GM18870 (cell line): ENCODE measurements at regions not wholly inside any gene's neighbourhood (a gene's known extent, or its start where the extent isn't known, plus 50 kb on each side); places are given as distances from the start of the nearest gene placed in this dataset.

Source experiments
- ATAC-seq: cut with Tn5 transposase; IDR thresholded peaks from one replicate; pipeline ENCODE4 v1.9.1; 2021; ENCODE audit warnings: moderate library complexity; ENCODE audit not compliant: unreplicated experiment

- no peak for ATAC-seq
Observed at GRCh38 chr12:114902665-114903064, 218.7 kb upstream of the TBX3 start.

DNA sequence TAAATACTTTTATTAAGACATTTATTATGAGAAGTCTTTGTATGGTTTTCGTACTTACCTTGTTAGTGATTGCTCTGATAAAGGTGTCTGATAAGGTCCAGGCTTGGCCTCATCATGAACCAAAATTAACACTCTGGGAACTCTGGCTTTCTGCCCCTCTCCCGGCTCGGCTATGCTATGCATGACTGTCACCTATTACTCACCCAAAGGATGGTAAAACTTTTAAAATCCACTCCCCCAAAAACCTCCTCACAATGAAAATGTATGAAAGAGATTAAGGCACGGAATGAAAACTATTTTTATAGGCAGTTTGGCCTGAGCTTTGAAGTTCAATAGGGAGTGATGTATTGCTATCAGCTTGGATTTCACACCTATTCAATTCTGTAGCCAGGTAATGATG lies 217.3 kb upstream of the TBX3 start:
- ATAC-seq, result no peak

DNA sequence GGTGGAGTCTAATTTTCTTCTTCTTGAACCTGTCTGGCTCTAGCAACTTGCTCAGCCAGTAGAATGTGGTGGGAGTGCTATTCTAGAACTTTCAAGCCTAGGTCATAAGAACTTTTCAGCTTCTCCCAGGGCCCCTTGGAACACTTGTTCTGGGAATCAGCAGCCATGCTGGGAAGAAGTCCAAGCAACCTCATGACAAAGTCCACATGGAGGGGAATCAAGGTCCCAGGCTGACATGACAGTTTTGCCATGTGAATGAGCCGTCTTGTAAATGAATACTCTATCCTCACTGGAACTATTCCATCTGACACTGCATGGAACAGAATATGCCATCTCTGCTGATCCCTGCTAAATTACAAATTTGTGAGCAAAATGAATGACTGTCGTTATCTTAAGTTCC lies 214.2 kb upstream of the TBX3 start:
- ATAC-seq, result no peak

- ATAC-seq, result no peak
Observed at GRCh38 chr12:114895827-114896226, 211.9 kb upstream of the TBX3 start.

- no peak for ATAC-seq
Observed at GRCh38 chr12:114895081-114895480, 211.1 kb upstream of the TBX3 start.

DNA sequence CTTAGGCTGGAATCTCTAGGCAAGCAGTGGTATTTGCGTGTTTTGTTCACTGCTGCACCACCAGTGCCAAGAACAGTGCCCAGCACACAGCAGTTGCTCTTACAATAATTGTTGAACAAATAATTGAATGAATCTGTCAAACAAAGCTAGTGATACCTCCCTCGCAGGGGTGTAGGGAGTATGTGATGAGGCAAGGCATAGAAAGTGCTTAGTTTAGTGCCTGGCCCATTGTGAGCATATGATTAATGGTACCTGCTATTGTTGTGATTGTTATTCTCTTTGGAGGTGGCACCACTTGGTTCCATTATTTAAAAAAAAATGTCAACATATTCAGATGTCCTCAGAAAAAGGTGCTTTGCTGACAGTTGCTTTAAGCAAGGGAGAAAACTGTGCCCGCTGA lies 210.1 kb upstream of the TBX3 start:
- no peak for ATAC-seq

- ATAC-seq, result no peak
Observed at GRCh38 chr12:114888928-114889584, 205.1 kb upstream of the TBX3 start.

DNA sequence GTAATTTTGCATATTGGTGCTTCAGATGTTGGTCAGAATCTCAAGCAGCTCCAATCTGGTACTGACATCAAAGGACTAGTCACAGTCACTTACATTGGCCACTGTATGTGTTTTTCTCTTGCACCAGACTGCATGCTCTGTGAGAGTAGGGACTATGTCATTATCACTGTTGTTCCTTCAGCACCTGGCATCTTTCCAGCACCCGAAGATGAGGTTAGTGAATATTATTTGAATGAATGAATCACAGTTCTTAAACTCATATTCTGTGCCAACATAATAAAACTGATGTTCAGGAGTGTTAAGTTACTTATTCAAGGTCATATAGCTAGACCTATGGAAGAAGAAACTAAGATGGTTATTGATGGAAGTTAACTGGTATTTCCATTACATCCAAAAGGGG lies 204.5 kb upstream of the TBX3 start:
- ATAC-seq, result no peak

GRCh38 chr12:114885501-114885900 lies 201.5 kb upstream of the TBX3 start:
- ATAC-seq, result no peak

DNA sequence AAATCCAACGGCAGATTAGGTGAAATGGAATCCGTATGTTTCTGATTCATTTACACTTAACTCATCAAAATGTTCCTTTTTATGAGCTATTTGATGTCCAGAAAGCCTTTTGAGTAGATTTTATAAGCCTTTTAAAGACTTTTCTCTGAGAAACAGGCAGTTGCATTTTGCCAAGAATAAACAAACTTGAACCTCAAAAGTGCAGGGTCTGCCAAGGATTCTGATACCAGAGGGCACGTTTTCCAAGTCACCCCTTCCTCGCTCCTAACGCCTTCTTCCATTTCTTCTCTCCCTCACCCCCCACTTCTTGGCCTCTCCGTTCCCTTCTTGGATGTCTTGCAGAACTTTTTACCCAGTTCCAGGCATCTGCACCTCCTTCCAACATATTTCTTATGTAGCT lies 200.6 kb upstream of the TBX3 start:
- ATAC-seq, result no peak

- ATAC-seq, result no peak
Observed at GRCh38 chr12:114882083-114882482, 198.1 kb upstream of the TBX3 start.

DNA sequence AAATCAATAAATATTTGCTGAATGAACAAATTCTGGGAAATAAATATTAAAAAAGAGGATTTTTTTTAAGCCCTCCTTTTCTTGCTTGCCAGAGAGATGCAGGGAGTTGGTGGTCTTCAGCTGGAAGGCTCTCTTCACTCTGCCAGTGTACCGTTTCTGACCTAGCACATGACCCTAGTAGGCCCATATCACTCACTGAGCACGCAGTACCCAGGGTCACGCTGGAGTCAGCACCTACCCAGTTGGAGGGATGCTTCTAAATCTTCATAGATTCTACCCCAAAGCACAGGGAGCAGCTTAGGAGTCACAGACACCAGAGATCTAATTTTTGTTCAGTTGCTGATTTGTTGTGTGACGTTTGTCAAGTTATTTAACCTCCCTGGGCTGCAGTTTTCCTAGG lies 195.4 kb upstream of the TBX3 start:
- ATAC-seq, result no peak

GRCh38 chr12:114878781-114879180 lies 194.8 kb upstream of the TBX3 start:
- no peak for ATAC-seq

DNA sequence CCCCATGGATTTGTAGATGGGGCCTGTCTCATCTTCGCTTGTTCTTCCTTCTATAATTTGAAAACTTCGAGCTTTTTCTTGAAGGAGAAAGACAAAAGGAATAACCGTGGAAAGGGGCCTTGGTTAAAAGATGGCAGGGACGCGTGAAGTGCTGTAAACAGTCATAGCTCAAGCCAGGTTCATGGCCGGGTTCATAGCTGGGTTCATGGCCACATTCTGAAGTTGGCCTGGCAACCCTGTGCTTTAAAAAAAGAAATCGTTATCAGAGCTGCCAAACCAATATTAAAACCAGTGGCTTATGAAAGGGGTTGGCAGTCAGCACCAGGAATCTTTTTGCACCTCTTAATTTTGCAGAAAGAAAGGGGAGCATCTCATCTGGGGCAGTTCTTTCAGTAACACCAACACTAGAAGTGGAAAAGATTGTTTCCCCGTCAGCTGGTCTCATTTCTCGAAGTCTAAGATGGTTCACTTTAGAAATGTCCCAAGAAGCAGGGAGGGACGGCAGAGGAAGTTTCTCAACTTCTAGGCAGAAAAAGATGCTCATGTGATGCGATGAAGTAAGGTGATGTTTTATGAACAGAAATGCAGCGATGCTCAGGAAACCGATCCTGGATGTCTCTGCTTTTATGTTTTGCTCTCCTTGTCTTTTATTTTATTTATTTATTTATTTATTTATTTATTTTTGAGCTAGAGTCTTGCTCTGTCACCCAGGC lies 193.1 kb upstream of the TBX3 start:
- no peak for ATAC-seq

DNA sequence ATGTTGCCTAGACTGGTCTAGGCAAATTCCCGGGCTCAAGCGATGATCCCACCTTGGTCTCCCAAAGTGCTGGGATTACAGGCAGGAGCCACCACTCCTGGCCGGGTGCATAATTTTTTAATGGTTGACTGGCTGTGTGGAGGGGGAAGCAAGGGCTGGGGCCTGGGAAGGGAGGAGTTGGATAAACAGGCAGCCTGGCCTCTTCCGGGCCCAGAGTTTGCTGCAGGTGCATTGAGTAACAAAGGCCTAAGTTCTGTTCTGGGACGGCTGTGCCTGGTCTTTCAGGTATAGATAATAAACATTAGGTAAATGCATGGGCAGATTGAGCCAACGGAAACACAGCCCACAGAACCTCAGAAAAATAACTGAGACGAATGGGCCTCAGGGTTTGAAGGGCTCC lies 191.3 kb upstream of the TBX3 start:
- no peak for ATAC-seq

GRCh38 chr12:114873656-114874055 lies 189.7 kb upstream of the TBX3 start:
- no peak for ATAC-seq

DNA sequence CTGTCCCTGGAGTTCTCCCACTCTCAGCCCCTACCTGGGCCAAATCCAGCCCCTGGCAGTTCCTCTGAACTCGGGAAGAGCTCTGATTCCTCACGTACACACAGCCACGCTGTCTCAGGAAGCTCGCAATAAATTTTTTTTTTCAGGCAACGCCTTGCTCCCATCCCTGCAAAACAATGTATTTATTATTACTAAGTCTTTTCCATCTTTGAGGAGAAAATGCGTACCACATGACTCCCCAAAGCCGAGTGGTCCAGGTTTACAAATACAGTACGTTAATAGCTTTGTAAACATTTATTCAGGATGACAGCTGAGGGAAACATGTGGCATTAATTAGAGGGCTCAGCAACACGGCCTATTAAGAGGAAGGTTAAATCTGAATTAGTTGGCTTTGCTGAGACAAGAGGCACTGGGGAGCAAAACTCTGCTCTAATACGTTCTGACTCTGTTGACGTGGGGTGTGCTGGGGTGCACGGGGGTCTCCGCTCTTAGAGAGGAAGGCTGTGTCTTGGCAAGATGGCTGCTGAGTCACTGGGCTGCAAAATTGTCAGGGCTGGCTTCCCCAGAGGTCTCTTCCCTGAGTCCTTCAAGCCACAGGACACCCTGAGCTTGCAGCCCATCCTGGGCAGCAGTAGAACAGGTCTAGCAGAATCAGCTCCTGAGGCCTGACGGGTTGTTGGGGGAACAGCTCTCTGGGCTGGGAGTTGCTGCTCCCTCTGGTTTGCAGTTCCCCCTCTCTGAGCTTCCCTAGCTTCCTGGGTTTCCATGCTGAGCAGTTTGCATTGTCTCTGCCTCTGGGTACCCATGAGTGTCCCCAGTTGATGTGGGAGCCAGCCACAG lies 185.2 kb upstream of the TBX3 start:
- ATAC-seq, result no peak

- no peak for ATAC-seq
Observed at GRCh38 chr12:114866331-114866730, 182.4 kb upstream of the TBX3 start.

GRCh38 chr12:114864837-114865551 lies 181.0 kb upstream of the TBX3 start:
- no peak for ATAC-seq

GRCh38 chr12:114863911-114864310 lies 179.9 kb upstream of the TBX3 start:
- ATAC-seq, result no peak

- ATAC-seq, result no peak
Observed at GRCh38 chr12:114860969-114861368, 177.0 kb upstream of the TBX3 start.
